ENCODE measurements at regions not wholly inside any gene's neighbourhood (a gene's known extent, or its start where the extent isn't known, plus 50 kb on each side); places are given as distances from the start of the nearest gene placed in this dataset.

GRCh38 chr9:109887079-109887478 is 107.1 kb downstream of the PALM2AKAP2 start:
- Histone ChIP-seq H3K9me3 (ENCODE audit: low read depth, low read length) (no peaks in the 10 kb centered on the region), H3K36me3 (ENCODE audit: insufficient read depth, low read length) (peaks cover 18% of the 10 kb centered on the region; the same call in 1 of the 2 replicates), H3K9ac (ENCODE audit: insufficient read length) (no peak overlapping the region), H3K27ac (peak overlapping the region; percentile 57), H3K4me3 (no peak overlapping the region)
- TF ChIP-seq FOXP2 (optimal IDR thresholded peaks at IDR 0.05; ENCODE audit: control extremely low read depth, extremely low read length, insufficient read depth) (peak; percentile 17), EZH2 (IDR thresholded peaks at IDR 0.05) (no peak)
- DNase-seq (ENCODE audit: low read depth, low spot score) = no peak

GRCh38 chr9:109888695-109889094 is 108.7 kb downstream of the PALM2AKAP2 start:
- TF ChIP-seq FOXP2 (optimal IDR thresholded peaks at IDR 0.05; ENCODE audit: control extremely low read depth, extremely low read length, insufficient read depth) = no peak
- TF ChIP-seq POLR2AphosphoS5 (IDR thresholded peaks at IDR 0.05; ENCODE audit: borderline replicate concordance, low read depth, low read length) = no peak
- no peak for TF ChIP-seq EZH2 (IDR thresholded peaks at IDR 0.05)
- H3K36me3 ChIP-seq (ENCODE audit: insufficient read depth, low read length) = peaks cover 8% of the 10 kb centered on the region; the same call in 1 of the 2 replicates
- H3K27ac ChIP-seq = peak overlapping the region; percentile 55; the same call in 1 of the 2 replicates
- H3K9ac ChIP-seq (ENCODE audit: insufficient read length) = no peak overlapping the region
- H3K9me3 ChIP-seq (ENCODE audit: low read depth, low read length) = no peaks in the 10 kb centered on the region
- no peak overlapping the region for H3K4me3 ChIP-seq
- DNase-seq (ENCODE audit: low read depth, low spot score) = no peak

- TF ChIP-seq POLR2AphosphoS5 (IDR thresholded peaks at IDR 0.05; ENCODE audit: borderline replicate concordance, low read depth, low read length) (no peak), EZH2 (IDR thresholded peaks at IDR 0.05) (no peak), FOXP2 (optimal IDR thresholded peaks at IDR 0.05; ENCODE audit: control extremely low read depth, extremely low read length, insufficient read depth) (no peak)
- Histone ChIP-seq H3K4me3 (no peak overlapping the region), H3K36me3 (ENCODE audit: insufficient read depth, low read length) (peaks cover 6% of the 10 kb centered on the region; the same call in 1 of the 2 replicates), H3K9ac (ENCODE audit: insufficient read length) (no peak overlapping the region), H3K9me3 (ENCODE audit: low read depth, low read length) (no peaks in the 10 kb centered on the region), H3K27ac (no peak overlapping the region)
- no peak for DNase-seq (ENCODE audit: low read depth, low spot score)
Measured at GRCh38 chr9:109889456-109889855, 109.5 kb downstream of the PALM2AKAP2 start.

- no peak overlapping the region for H3K27ac ChIP-seq
- H3K9me3 ChIP-seq (ENCODE audit: low read depth, low read length) = no peaks in the 10 kb centered on the region
- peaks cover 6% of the 10 kb centered on the region; the same call in 1 of the 2 replicates for H3K36me3 ChIP-seq (ENCODE audit: insufficient read depth, low read length)
- no peak for DNase-seq (ENCODE audit: low read depth, low spot score)
- no peak for TF ChIP-seq EZH2 (IDR thresholded peaks at IDR 0.05)
- TF ChIP-seq FOXP2 (optimal IDR thresholded peaks at IDR 0.05; ENCODE audit: control extremely low read depth, extremely low read length, insufficient read depth) = no peak
- TF ChIP-seq POLR2AphosphoS5 (IDR thresholded peaks at IDR 0.05; ENCODE audit: borderline replicate concordance, low read depth, low read length) = no peak
- H3K4me3 ChIP-seq = no peak overlapping the region
- H3K9ac ChIP-seq (ENCODE audit: insufficient read length) = no peak overlapping the region
Measured at GRCh38 chr9:109893241-109893640, 113.2 kb downstream of the PALM2AKAP2 start.

- Histone ChIP-seq H3K9ac (ENCODE audit: insufficient read length) (no peak overlapping the region), H3K4me3 (no peak overlapping the region), H3K27ac (no peak overlapping the region), H3K36me3 (ENCODE audit: insufficient read depth, low read length) (peaks cover 6% of the 10 kb centered on the region; the same call in 1 of the 2 replicates), H3K9me3 (ENCODE audit: low read depth, low read length) (no peaks in the 10 kb centered on the region)
- TF ChIP-seq EZH2 (IDR thresholded peaks at IDR 0.05) = no peak
- no peak for TF ChIP-seq POLR2AphosphoS5 (IDR thresholded peaks at IDR 0.05; ENCODE audit: borderline replicate concordance, low read depth, low read length)
- no peak for TF ChIP-seq FOXP2 (optimal IDR thresholded peaks at IDR 0.05; ENCODE audit: control extremely low read depth, extremely low read length, insufficient read depth)
- DNase-seq (ENCODE audit: low read depth, low spot score) = no peak
Measured at GRCh38 chr9:109894473-109894872, 114.5 kb downstream of the PALM2AKAP2 start.

- Histone ChIP-seq H3K9ac (ENCODE audit: insufficient read length) (no peak overlapping the region), H3K4me3 (no peak overlapping the region), H3K36me3 (ENCODE audit: insufficient read depth, low read length) (peaks cover 6% of the 10 kb centered on the region; the same call in 1 of the 2 replicates), H3K9me3 (ENCODE audit: low read depth, low read length) (no peaks in the 10 kb centered on the region), H3K27ac (no peak overlapping the region)
- TF ChIP-seq EZH2 (IDR thresholded peaks at IDR 0.05) = no peak
- no peak for TF ChIP-seq FOXP2 (optimal IDR thresholded peaks at IDR 0.05; ENCODE audit: control extremely low read depth, extremely low read length, insufficient read depth)
- TF ChIP-seq POLR2AphosphoS5 (IDR thresholded peaks at IDR 0.05; ENCODE audit: borderline replicate concordance, low read depth, low read length) = no peak
- DNase-seq (ENCODE audit: low read depth, low spot score) = no peak
Measured at GRCh38 chr9:109894921-109895758, 115.1 kb downstream of the PALM2AKAP2 start.

GRCh38 chr9:109901201-109901600 is 121.2 kb downstream of the PALM2AKAP2 start:
- H3K27ac ChIP-seq = no peak overlapping the region
- no peak for DNase-seq (ENCODE audit: low read depth, low spot score)
- H3K9ac ChIP-seq (ENCODE audit: insufficient read length) = no peak overlapping the region
- no peaks in the 10 kb centered on the region for H3K36me3 ChIP-seq (ENCODE audit: insufficient read depth, low read length)
- H3K4me3 ChIP-seq = no peak overlapping the region
- no peaks in the 10 kb centered on the region for H3K9me3 ChIP-seq (ENCODE audit: low read depth, low read length)
- TF ChIP-seq POLR2AphosphoS5 (IDR thresholded peaks at IDR 0.05; ENCODE audit: borderline replicate concordance, low read depth, low read length) (no peak), EZH2 (IDR thresholded peaks at IDR 0.05) (no peak), FOXP2 (optimal IDR thresholded peaks at IDR 0.05; ENCODE audit: control extremely low read depth, extremely low read length, insufficient read depth) (no peak)

GRCh38 chr9:109903515-109904138 is 123.6 kb downstream of the PALM2AKAP2 start:
- no peaks in the 10 kb centered on the region for H3K9me3 ChIP-seq (ENCODE audit: low read depth, low read length)
- H3K4me3 ChIP-seq = no peak overlapping the region
- peak; percentile 67 for DNase-seq (ENCODE audit: low read depth, low spot score)
- peak overlapping the region; percentile 30 for H3K9ac ChIP-seq (ENCODE audit: insufficient read length)
- H3K36me3 ChIP-seq (ENCODE audit: insufficient read depth, low read length) = no peaks in the 10 kb centered on the region
- H3K27ac ChIP-seq = peak overlapping the region; percentile 64; the same call in 1 of the 2 replicates
- TF ChIP-seq POLR2AphosphoS5 (IDR thresholded peaks at IDR 0.05; ENCODE audit: borderline replicate concordance, low read depth, low read length) (no peak), FOXP2 (optimal IDR thresholded peaks at IDR 0.05; ENCODE audit: control extremely low read depth, extremely low read length, insufficient read depth) (no peak), EZH2 (IDR thresholded peaks at IDR 0.05) (no peak)
